ENCODE measurements at regions not wholly inside any gene's neighbourhood (a gene's known extent, or its start where the extent isn't known, plus 50 kb on each side); places are given as distances from the start of the nearest gene placed in this dataset.

DNA sequence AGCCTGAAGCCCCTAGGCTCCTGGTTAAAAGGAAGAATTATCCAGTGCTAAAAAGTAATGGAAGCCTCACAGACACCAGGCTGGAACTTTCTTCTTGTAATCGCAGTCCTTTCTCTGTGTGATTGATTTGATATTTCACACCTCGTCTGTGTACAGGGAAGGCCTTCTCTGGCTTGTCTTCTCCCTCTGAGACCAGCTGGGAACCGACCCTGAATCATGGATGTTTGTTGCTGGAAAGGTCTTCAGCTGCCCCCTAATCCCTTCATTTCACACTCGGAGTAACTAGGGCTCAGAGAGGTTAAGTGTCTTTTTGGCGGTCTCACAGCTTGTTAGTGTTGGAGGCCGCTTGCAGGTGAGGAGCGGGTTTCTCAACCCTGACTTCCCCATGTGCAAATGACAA lies 500.2 kb upstream of the CDH4 start:
- no peak for TF ChIP-seq TCF12 (IDR thresholded peaks at IDR 0.05; ENCODE audit: low read depth, low read length)
- no peak for TF ChIP-seq ZNF274 (IDR thresholded peaks at IDR 0.05; ENCODE audit: borderline replicate concordance, extremely low read depth, low read length)
- TF ChIP-seq YY1 (IDR thresholded peaks at IDR 0.05; ENCODE audit: low read depth, low read length): no peak
- TF ChIP-seq, protein P1, sequence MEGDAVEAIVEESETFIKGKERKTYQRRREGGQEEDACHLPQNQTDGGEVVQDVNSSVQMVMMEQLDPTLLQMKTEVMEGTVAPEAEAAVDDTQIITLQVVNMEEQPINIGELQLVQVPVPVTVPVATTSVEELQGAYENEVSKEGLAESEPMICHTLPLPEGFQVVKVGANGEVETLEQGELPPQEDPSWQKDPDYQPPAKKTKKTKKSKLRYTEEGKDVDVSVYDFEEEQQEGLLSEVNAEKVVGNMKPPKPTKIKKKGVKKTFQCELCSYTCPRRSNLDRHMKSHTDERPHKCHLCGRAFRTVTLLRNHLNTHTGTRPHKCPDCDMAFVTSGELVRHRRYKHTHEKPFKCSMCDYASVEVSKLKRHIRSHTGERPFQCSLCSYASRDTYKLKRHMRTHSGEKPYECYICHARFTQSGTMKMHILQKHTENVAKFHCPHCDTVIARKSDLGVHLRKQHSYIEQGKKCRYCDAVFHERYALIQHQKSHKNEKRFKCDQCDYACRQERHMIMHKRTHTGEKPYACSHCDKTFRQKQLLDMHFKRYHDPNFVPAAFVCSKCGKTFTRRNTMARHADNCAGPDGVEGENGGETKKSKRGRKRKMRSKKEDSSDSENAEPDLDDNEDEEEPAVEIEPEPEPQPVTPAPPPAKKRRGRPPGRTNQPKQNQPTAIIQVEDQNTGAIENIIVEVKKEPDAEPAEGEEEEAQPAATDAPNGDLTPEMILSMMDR (IDR thresholded peaks at IDR 0.05; ENCODE audit: control extremely low read depth in 1 of 3, insufficient read depth in 1 of 3, low read depth in 1 of 3, low read length in 3 of 3): no peak
- TF ChIP-seq, protein P2, sequence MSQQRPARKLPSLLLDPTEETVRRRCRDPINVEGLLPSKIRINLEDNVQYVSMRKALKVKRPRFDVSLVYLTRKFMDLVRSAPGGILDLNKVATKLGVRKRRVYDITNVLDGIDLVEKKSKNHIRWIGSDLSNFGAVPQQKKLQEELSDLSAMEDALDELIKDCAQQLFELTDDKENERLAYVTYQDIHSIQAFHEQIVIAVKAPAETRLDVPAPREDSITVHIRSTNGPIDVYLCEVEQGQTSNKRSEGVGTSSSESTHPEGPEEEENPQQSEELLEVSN (IDR thresholded peaks at IDR 0.05): no peak
- TF ChIP-seq SIX5 (IDR thresholded peaks at IDR 0.05; ENCODE audit: low read depth, low read length): no peak
- TF ChIP-seq POLR2AphosphoS5 (IDR thresholded peaks at IDR 0.05; ENCODE audit: low read depth, low read length): peak; percentile 78
- TF ChIP-seq HDAC2 (IDR thresholded peaks at IDR 0.05; ENCODE audit: borderline replicate concordance in 1 of 2, low read depth in 2 of 2, low read length in 2 of 2): no peak
- no peak for TF ChIP-seq TEAD4 (IDR thresholded peaks at IDR 0.05; ENCODE audit: low read depth, low read length)
- peak in 1 of 2 experiments; percentile 48; a peak in 2 of 3 replicates for TF ChIP-seq POLR2A (IDR thresholded peaks at IDR 0.05; ENCODE audit: control extremely low read depth in 1 of 2, low read depth in 2 of 2, low read length in 2 of 2)
- no peak for TF ChIP-seq CBX8 (IDR thresholded peaks at IDR 0.05; ENCODE audit: borderline replicate concordance, low read depth, low read length)
- no peak for TF ChIP-seq RAD21 (IDR thresholded peaks at IDR 0.05 in 1 of 2, conservative IDR thresholded peaks at IDR 0.05 in 1 of 2; ENCODE audit: low read depth in 2 of 2, low read length in 2 of 2)
- TF ChIP-seq, protein P3, sequence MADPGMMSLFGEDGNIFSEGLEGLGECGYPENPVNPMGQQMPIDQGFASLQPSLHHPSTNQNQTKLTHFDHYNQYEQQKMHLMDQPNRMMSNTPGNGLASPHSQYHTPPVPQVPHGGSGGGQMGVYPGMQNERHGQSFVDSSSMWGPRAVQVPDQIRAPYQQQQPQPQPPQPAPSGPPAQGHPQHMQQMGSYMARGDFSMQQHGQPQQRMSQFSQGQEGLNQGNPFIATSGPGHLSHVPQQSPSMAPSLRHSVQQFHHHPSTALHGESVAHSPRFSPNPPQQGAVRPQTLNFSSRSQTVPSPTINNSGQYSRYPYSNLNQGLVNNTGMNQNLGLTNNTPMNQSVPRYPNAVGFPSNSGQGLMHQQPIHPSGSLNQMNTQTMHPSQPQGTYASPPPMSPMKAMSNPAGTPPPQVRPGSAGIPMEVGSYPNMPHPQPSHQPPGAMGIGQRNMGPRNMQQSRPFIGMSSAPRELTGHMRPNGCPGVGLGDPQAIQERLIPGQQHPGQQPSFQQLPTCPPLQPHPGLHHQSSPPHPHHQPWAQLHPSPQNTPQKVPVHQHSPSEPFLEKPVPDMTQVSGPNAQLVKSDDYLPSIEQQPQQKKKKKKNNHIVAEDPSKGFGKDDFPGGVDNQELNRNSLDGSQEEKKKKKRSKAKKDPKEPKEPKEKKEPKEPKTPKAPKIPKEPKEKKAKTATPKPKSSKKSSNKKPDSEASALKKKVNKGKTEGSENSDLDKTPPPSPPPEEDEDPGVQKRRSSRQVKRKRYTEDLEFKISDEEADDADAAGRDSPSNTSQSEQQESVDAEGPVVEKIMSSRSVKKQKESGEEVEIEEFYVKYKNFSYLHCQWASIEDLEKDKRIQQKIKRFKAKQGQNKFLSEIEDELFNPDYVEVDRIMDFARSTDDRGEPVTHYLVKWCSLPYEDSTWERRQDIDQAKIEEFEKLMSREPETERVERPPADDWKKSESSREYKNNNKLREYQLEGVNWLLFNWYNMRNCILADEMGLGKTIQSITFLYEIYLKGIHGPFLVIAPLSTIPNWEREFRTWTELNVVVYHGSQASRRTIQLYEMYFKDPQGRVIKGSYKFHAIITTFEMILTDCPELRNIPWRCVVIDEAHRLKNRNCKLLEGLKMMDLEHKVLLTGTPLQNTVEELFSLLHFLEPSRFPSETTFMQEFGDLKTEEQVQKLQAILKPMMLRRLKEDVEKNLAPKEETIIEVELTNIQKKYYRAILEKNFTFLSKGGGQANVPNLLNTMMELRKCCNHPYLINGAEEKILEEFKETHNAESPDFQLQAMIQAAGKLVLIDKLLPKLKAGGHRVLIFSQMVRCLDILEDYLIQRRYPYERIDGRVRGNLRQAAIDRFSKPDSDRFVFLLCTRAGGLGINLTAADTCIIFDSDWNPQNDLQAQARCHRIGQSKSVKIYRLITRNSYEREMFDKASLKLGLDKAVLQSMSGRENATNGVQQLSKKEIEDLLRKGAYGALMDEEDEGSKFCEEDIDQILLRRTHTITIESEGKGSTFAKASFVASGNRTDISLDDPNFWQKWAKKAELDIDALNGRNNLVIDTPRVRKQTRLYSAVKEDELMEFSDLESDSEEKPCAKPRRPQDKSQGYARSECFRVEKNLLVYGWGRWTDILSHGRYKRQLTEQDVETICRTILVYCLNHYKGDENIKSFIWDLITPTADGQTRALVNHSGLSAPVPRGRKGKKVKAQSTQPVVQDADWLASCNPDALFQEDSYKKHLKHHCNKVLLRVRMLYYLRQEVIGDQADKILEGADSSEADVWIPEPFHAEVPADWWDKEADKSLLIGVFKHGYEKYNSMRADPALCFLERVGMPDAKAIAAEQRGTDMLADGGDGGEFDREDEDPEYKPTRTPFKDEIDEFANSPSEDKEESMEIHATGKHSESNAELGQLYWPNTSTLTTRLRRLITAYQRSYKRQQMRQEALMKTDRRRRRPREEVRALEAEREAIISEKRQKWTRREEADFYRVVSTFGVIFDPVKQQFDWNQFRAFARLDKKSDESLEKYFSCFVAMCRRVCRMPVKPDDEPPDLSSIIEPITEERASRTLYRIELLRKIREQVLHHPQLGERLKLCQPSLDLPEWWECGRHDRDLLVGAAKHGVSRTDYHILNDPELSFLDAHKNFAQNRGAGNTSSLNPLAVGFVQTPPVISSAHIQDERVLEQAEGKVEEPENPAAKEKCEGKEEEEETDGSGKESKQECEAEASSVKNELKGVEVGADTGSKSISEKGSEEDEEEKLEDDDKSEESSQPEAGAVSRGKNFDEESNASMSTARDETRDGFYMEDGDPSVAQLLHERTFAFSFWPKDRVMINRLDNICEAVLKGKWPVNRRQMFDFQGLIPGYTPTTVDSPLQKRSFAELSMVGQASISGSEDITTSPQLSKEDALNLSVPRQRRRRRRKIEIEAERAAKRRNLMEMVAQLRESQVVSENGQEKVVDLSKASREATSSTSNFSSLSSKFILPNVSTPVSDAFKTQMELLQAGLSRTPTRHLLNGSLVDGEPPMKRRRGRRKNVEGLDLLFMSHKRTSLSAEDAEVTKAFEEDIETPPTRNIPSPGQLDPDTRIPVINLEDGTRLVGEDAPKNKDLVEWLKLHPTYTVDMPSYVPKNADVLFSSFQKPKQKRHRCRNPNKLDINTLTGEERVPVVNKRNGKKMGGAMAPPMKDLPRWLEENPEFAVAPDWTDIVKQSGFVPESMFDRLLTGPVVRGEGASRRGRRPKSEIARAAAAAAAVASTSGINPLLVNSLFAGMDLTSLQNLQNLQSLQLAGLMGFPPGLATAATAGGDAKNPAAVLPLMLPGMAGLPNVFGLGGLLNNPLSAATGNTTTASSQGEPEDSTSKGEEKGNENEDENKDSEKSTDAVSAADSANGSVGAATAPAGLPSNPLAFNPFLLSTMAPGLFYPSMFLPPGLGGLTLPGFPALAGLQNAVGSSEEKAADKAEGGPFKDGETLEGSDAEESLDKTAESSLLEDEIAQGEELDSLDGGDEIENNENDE (IDR thresholded peaks at IDR 0.05; ENCODE audit: insufficient replicate concordance, low read length): no peak

All from H1 (cell line).